Activated naive CD8-positive, alpha-beta T cell treated with anti-CD3 and anti-CD28 coated beads, Interleukin-2, amount 10 ng/mL, durations not matched to agents 7 days and 5 days (primary cell): ENCODE measurements at regions not wholly inside any gene's neighbourhood (a gene's known extent, or its start where the extent isn't known, plus 50 kb on each side); places are given as distances from the start of the nearest gene placed in this dataset.
"Not testable (repeated sequence)": the region's sequence is repeated elsewhere in the genome, so short reads cannot be mapped to it uniquely, and the experiment has no call there.

Source experiments
- ATAC-seq: fragments of 150-1000 bp; cut with Tn5 transposase; one replicate; pipeline ENCODE4 v1.10.0; 2021; ENCODE audit warnings: low read depth, moderate library complexity
- POLR2A ChIA-PET: fragments of 350-600 bp; sonication (Branson Sonifier 250); formaldehyde crosslinking; loops from one replicate; lab custom pipeline; 2021; ENCODE audit warnings: antibody characterized with exemption; lab: Charles Lee
- DNase-seq: peaks from one replicate; pipeline ENCODE4 v3.0.0; 2021
- H3K27ac Mint-ChIP-seq: one replicate; pipeline ENCODE4 v1.8.0; 2022; ENCODE audit warnings: mild to moderate bottlenecking, mixed read lengths
- H3K27me3 Mint-ChIP-seq: one replicate; pipeline ENCODE4 v1.8.0; 2022; ENCODE audit warnings: mild to moderate bottlenecking, moderate library complexity, mixed read lengths
- H3K36me3 Mint-ChIP-seq: one replicate; pipeline ENCODE4 v1.8.0; 2021; ENCODE audit warnings: mild to moderate bottlenecking, mixed read lengths
- H3K4me1 Mint-ChIP-seq: one replicate; pipeline ENCODE4 v1.8.0; 2021; ENCODE audit warnings: mixed read lengths
- H3K4me3 Mint-ChIP-seq: one replicate; pipeline ENCODE4 v1.8.0; 2022; ENCODE audit warnings: mild to moderate bottlenecking, moderate library complexity, mixed read lengths
- H3K9me3 Mint-ChIP-seq: one replicate; pipeline ENCODE4 v1.8.0; 2021; ENCODE audit warnings: mixed read lengths

DNA sequence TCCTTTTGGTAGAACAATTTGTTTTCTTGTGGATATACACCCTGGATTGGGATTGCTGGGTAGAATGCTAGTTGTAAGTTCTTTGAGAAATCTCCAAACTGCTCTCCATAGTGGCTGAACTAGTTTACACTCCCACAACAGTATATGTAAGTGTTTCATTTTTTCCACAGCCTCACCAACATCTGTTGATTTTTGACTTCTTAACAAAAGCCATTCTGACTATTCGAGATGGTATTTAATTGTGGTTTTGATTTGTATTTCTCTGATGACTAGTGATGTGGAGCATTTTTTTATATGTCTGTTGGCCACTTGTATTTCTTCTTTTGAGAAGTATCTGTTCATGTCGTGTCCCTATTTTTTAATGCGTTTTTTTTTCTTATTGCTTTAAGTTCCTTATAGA, 444.1 kb downstream of the CBLN4 start:
- Mint-ChIP-seq H3K27me3 (no peaks in the 10 kb centered on the region), H3K4me1 (no peaks in the 10 kb centered on the region), H3K27ac (no peak overlapping the region), H3K36me3 (no peaks in the 10 kb centered on the region), H3K4me3 (no peak overlapping the region), H3K9me3 (peaks cover 1% of the 10 kb centered on the region)
- POLR2A ChIA-PET: no interaction called here
- no peak for DNase-seq
- no peak for ATAC-seq

DNA sequence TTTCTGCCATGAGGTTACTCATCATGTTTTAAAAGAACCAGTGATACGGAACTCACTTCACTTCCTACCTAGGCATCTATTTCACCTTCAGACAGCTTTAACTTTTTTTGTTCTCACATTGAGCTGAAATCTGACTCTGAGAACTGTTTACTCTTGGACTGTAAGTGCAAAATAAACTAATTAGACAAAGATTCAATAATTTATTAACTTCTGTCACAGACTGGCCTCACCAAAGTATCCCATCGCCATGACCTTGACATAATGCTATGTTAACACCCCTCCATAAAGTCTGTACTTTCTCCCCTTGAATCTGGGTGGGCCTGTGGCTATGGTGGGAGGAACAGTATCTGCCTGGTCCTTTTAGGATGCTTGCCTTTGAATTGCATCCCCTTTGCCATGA, 448.1 kb downstream of the CBLN4 start:
- no peak overlapping the region for H3K4me3 Mint-ChIP-seq
- no peak overlapping the region for H3K27ac Mint-ChIP-seq
- DNase-seq: no peak
- H3K4me1 Mint-ChIP-seq: no peaks in the 10 kb centered on the region
- no peaks in the 10 kb centered on the region for H3K27me3 Mint-ChIP-seq
- ATAC-seq: no peak
- no peaks in the 10 kb centered on the region for H3K36me3 Mint-ChIP-seq
- POLR2A ChIA-PET: no interaction called here
- peaks cover 6% of the 10 kb centered on the region for H3K9me3 Mint-ChIP-seq

- ATAC-seq (no peak), DNase-seq (no peak)
- H3K27me3 Mint-ChIP-seq: no peaks in the 10 kb centered on the region
- POLR2A ChIA-PET: no interaction called here
- no peaks in the 10 kb centered on the region for H3K4me1 Mint-ChIP-seq
- H3K36me3 Mint-ChIP-seq: no peaks in the 10 kb centered on the region
- H3K9me3 Mint-ChIP-seq: peaks cover 6% of the 10 kb centered on the region
- no peak overlapping the region for H3K4me3 Mint-ChIP-seq
- no peak overlapping the region for H3K27ac Mint-ChIP-seq
Observed at GRCh38 chr20:55555075-55555650, 450.2 kb downstream of the CBLN4 start.

GRCh38 chr20:55544638-55545037, 460.7 kb downstream of the CBLN4 start:
- no peaks in the 10 kb centered on the region for H3K27me3 Mint-ChIP-seq
- no peak for ATAC-seq
- POLR2A ChIA-PET: no interaction called here
- peaks cover 3% of the 10 kb centered on the region for H3K9me3 Mint-ChIP-seq
- no peaks in the 10 kb centered on the region for H3K4me1 Mint-ChIP-seq
- no peak overlapping the region for H3K27ac Mint-ChIP-seq
- DNase-seq: no peak
- no peaks in the 10 kb centered on the region for H3K36me3 Mint-ChIP-seq
- no peak overlapping the region for H3K4me3 Mint-ChIP-seq

GRCh38 chr20:55540486-55540885, 464.8 kb downstream of the CBLN4 start:
- Mint-ChIP-seq H3K27me3 (no peaks in the 10 kb centered on the region), H3K4me3 (no peak overlapping the region), H3K36me3 (no peaks in the 10 kb centered on the region), H3K4me1 (no peaks in the 10 kb centered on the region), H3K9me3 (peaks cover 4% of the 10 kb centered on the region), H3K27ac (no peak overlapping the region)
- no peak for ATAC-seq
- DNase-seq: no peak
- POLR2A ChIA-PET: no interaction called here

GRCh38 chr20:55540013-55540412, 465.3 kb downstream of the CBLN4 start:
- DNase-seq (no peak), ATAC-seq (no peak)
- Mint-ChIP-seq H3K27ac (no peak overlapping the region), H3K4me1 (no peaks in the 10 kb centered on the region), H3K9me3 (peaks cover 4% of the 10 kb centered on the region), H3K4me3 (no peak overlapping the region), H3K36me3 (no peaks in the 10 kb centered on the region), H3K27me3 (no peaks in the 10 kb centered on the region)
- POLR2A ChIA-PET: no interaction called here

GRCh38 chr20:55538261-55538908, 466.9 kb downstream of the CBLN4 start:
- no peaks in the 10 kb centered on the region for H3K27me3 Mint-ChIP-seq
- no peaks in the 10 kb centered on the region for H3K4me1 Mint-ChIP-seq
- POLR2A ChIA-PET: no interaction called here
- H3K36me3 Mint-ChIP-seq: no peaks in the 10 kb centered on the region
- peaks cover 9% of the 10 kb centered on the region for H3K9me3 Mint-ChIP-seq
- no peak for DNase-seq
- no peak overlapping the region for H3K4me3 Mint-ChIP-seq
- ATAC-seq: no peak
- H3K27ac Mint-ChIP-seq: no peak overlapping the region

DNA sequence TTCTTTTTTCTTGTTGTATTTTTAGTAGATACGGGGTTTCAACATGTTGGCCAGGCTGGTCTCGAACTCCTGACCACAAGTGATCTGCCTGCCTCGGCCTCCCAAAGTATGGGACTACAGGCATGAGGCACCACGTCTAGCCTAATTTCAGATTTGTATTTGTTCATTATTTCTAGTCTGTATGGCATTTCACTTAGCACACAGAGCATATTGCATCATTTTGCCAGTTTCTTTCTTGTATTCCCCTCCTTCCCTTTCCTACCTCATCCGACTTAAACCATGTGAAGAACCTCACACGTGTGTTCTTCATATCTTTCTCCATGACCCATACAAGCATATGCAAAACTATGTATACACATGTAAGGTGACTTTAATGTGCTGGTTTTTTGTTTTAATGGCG, 470.0 kb downstream of the CBLN4 start:
- H3K27me3 Mint-ChIP-seq: no peaks in the 10 kb centered on the region
- no peaks in the 10 kb centered on the region for H3K4me1 Mint-ChIP-seq
- no peak overlapping the region for H3K4me3 Mint-ChIP-seq
- POLR2A ChIA-PET: no interaction called here
- no peak for DNase-seq
- no peak for ATAC-seq
- peaks cover 7% of the 10 kb centered on the region for H3K9me3 Mint-ChIP-seq
- H3K27ac Mint-ChIP-seq: no peak overlapping the region
- H3K36me3 Mint-ChIP-seq: no peaks in the 10 kb centered on the region

- H3K36me3 Mint-ChIP-seq: no peaks in the 10 kb centered on the region
- peaks cover 7% of the 10 kb centered on the region for H3K9me3 Mint-ChIP-seq
- no peaks in the 10 kb centered on the region for H3K4me1 Mint-ChIP-seq
- no peak for ATAC-seq
- H3K27ac Mint-ChIP-seq: no peak overlapping the region
- no peak for DNase-seq
- no peak overlapping the region for H3K4me3 Mint-ChIP-seq
- H3K27me3 Mint-ChIP-seq: no peaks in the 10 kb centered on the region
- POLR2A ChIA-PET: no interaction called here
Observed at GRCh38 chr20:55533632-55534031, 471.7 kb downstream of the CBLN4 start.

GRCh38 chr20:55530763-55531162, 474.6 kb downstream of the CBLN4 start:
- peaks cover 9% of the 10 kb centered on the region for H3K9me3 Mint-ChIP-seq
- ATAC-seq: no peak
- H3K27me3 Mint-ChIP-seq: no peaks in the 10 kb centered on the region
- no peak overlapping the region for H3K27ac Mint-ChIP-seq
- no peaks in the 10 kb centered on the region for H3K36me3 Mint-ChIP-seq
- H3K4me1 Mint-ChIP-seq: no peaks in the 10 kb centered on the region
- POLR2A ChIA-PET: no interaction called here
- no peak overlapping the region for H3K4me3 Mint-ChIP-seq
- DNase-seq: no peak

GRCh38 chr20:55528482-55528881, 476.8 kb downstream of the CBLN4 start:
- DNase-seq (no peak), ATAC-seq (no peak)
- H3K27me3 Mint-ChIP-seq: no peaks in the 10 kb centered on the region
- H3K27ac Mint-ChIP-seq: no peak overlapping the region
- peaks cover 4% of the 10 kb centered on the region for H3K9me3 Mint-ChIP-seq
- H3K4me1 Mint-ChIP-seq: no peaks in the 10 kb centered on the region
- POLR2A ChIA-PET: no interaction called here
- H3K4me3 Mint-ChIP-seq: no peak overlapping the region
- H3K36me3 Mint-ChIP-seq: no peaks in the 10 kb centered on the region

DNA sequence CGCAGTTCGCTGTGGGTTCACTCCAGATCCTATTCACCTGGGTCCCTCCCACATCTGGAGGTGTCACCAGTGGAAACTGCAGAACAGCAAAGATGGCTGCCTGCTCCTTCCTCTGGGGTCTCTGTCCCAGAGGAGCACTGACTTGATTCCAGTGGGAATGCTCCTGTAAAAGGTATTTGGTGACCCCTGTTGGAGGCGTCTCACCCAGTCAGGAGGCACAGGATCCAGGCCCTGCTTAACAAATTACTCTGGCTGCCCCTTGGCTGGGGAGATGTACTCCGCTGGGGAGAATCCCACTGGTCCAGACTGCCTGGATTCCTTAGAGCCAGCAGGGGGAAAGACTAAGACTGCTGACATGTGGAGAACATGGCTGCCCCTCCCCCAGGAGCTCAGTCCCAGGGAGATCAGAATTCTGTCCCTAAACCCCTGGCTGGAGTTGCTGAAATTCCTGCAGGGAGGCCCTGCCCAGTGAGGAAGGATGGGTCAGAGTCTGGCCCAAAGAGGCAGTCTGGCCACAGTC, 483.0 kb downstream of the CBLN4 start:
- H3K4me3 Mint-ChIP-seq: no peak overlapping the region
- H3K36me3 Mint-ChIP-seq: no peaks in the 10 kb centered on the region
- H3K27me3 Mint-ChIP-seq: no peaks in the 10 kb centered on the region
- peaks cover 7% of the 10 kb centered on the region for H3K9me3 Mint-ChIP-seq
- DNase-seq: no peak
- H3K27ac Mint-ChIP-seq: no peak overlapping the region
- POLR2A ChIA-PET: no interaction called here
- ATAC-seq: no peak
- no peaks in the 10 kb centered on the region for H3K4me1 Mint-ChIP-seq

DNA sequence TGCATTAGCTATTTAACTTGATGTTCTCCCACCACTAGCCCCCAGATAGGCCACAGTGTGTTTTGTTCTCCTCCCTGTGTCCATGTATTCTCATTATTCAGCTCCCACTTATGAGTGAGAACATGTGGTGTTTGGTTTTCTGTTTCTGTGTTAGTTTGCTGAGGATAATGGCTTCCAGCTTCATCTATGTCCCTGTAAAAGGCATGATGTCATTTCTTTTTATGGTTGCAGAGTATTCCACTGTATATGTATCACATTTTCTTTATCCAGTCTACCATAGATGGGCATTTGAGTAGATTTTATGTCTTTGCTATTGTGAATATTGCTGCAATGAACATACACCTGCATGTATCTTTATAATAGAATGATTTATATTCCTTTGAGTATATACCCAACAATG, 487.7 kb downstream of the CBLN4 start:
- H3K4me3 Mint-ChIP-seq: not testable (repeated sequence)

DNA sequence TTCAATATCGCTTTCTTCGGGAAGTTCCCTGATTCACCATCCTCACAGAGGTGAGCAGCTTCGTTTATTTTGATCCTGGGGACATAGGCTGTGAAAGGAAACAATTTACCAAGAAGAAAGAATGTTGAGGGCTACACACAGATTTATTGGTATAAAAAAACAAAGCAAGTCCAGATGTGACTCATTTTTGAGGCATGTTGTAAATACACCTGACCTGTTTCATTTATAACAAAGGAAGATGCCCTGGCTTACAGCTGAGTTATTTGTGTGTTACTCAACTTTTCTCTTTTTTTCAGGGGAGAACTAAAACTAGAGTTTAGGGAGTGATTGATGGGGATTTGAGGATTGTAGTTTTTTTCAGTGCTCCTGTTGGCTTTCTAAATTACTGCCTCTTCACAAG, 489.5 kb downstream of the CBLN4 start:
- POLR2A ChIA-PET: no interaction called here

More for the DNA sequence above, 487.7 kb downstream of the CBLN4 start:
- H3K4me1 Mint-ChIP-seq, H3K36me3 Mint-ChIP-seq, DNase-seq, POLR2A ChIA-PET, H3K27me3 Mint-ChIP-seq, ATAC-seq, H3K27ac Mint-ChIP-seq, H3K9me3 Mint-ChIP-seq: not testable (repeated sequence)

More for the DNA sequence above, 489.5 kb downstream of the CBLN4 start:
- Mint-ChIP-seq H3K27ac (no peak overlapping the region), H3K4me1 (no peaks in the 10 kb centered on the region), H3K36me3 (no peaks in the 10 kb centered on the region), H3K27me3 (no peaks in the 10 kb centered on the region), H3K4me3 (no peak overlapping the region), H3K9me3 (peaks cover 4% of the 10 kb centered on the region)
- DNase-seq (no peak), ATAC-seq (no peak)
